ENCODE measurements at regions not wholly inside any gene's neighbourhood (a gene's known extent, or its start where the extent isn't known, plus 50 kb on each side); places are given as distances from the start of the nearest gene placed in this dataset.
"Not testable (repeated sequence)": the region's sequence is repeated elsewhere in the genome, so short reads cannot be mapped to it uniquely, and the experiment has no call there.

GRCh38 chr1:60547821-60548220 lies 474.3 kb upstream of the C1orf87 start:
- no peak for DNase-seq (ENCODE audit: low spot score)
- intact Hi-C loops (cut with DNase I): no loop called here

- intact Hi-C loops (cut with DNase I): no loop called here
- DNase-seq (ENCODE audit: low spot score): no peak
These were observed 468.4 kb upstream of the C1orf87 start for GRCh38 chr1:60541831-60542532.

- no peak for DNase-seq (ENCODE audit: low spot score)
- intact Hi-C loops (cut with DNase I): no loop called here
These were observed 466.6 kb upstream of the C1orf87 start for GRCh38 chr1:60540141-60540540.

GRCh38 chr1:60535713-60536112 lies 462.1 kb upstream of the C1orf87 start:
- no peak for DNase-seq (ENCODE audit: low spot score)
- intact Hi-C loops (cut with DNase I): no loop called here

GRCh38 chr1:60527567-60527966 lies 454.0 kb upstream of the C1orf87 start:
- intact Hi-C loops (cut with DNase I): no loop called here
- DNase-seq (ENCODE audit: low spot score): no peak

- intact Hi-C loops (cut with DNase I): no loop called here
- DNase-seq (ENCODE audit: low spot score): no peak
These were observed 443.4 kb upstream of the C1orf87 start for GRCh38 chr1:60516996-60517395.

- intact Hi-C loops (cut with DNase I): no loop called here
- no peak for DNase-seq (ENCODE audit: low spot score)
These were observed 436.6 kb upstream of the C1orf87 start for GRCh38 chr1:60510162-60510561.

- DNase-seq (ENCODE audit: low spot score): no peak
- intact Hi-C loops (cut with DNase I): no loop called here
These were observed 430.8 kb upstream of the C1orf87 start for GRCh38 chr1:60504206-60504840.

- DNase-seq (ENCODE audit: low spot score): no peak
- intact Hi-C loops (cut with DNase I): no loop called here
These were observed 429.8 kb upstream of the C1orf87 start for GRCh38 chr1:60503266-60503925.

- intact Hi-C loops (cut with DNase I): no loop called here
- no peak for DNase-seq (ENCODE audit: low spot score)
These were observed 428.9 kb upstream of the C1orf87 start for GRCh38 chr1:60502506-60502905.

GRCh38 chr1:60489916-60490480 lies 416.4 kb upstream of the C1orf87 start:
- DNase-seq (ENCODE audit: low spot score); intact Hi-C loops (cut with DNase I): not testable (repeated sequence)

- intact Hi-C loops (cut with DNase I): no loop called here
- no peak for DNase-seq (ENCODE audit: low spot score)
These were observed 415.3 kb upstream of the C1orf87 start for GRCh38 chr1:60488847-60489246.

- intact Hi-C loops (cut with DNase I): no loop called here
- no peak for DNase-seq (ENCODE audit: low spot score)
These were observed 414.2 kb upstream of the C1orf87 start for GRCh38 chr1:60487565-60488345.

- intact Hi-C loops (cut with DNase I): no loop called here
- DNase-seq (ENCODE audit: low spot score): no peak
These were observed 409.9 kb upstream of the C1orf87 start for GRCh38 chr1:60483509-60483908.

- no peak for DNase-seq (ENCODE audit: low spot score)
- intact Hi-C loops (cut with DNase I): no loop called here
These were observed 396.7 kb upstream of the C1orf87 start for GRCh38 chr1:60470246-60470645.

- intact Hi-C loops (cut with DNase I): no loop called here
These were observed 390.2 kb upstream of the C1orf87 start for GRCh38 chr1:60463786-60464185.

GRCh38 chr1:60463146-60463545 lies 389.6 kb upstream of the C1orf87 start:
- no peak for DNase-seq (ENCODE audit: low spot score)
- intact Hi-C loops (cut with DNase I): no loop called here

More at GRCh38 chr1:60463786-60464185, 390.2 kb upstream of the C1orf87 start:
- no peak for DNase-seq (ENCODE audit: low spot score)

GRCh38 chr1:60461925-60462595 lies 388.5 kb upstream of the C1orf87 start:
- no peak for DNase-seq (ENCODE audit: low spot score)

GRCh38 chr1:60458111-60458510 lies 384.5 kb upstream of the C1orf87 start:
- DNase-seq (ENCODE audit: low spot score): no peak
- intact Hi-C loops (cut with DNase I): no loop called here

More at GRCh38 chr1:60461925-60462595, 388.5 kb upstream of the C1orf87 start:
- intact Hi-C loops (cut with DNase I): no loop called here
